K562 (cell line): ENCODE measurements at regions not wholly inside any gene's neighbourhood (a gene's known extent, or its start where the extent isn't known, plus 50 kb on each side); places are given as distances from the start of the nearest gene placed in this dataset.

ENCODE experiments used
- ATAC-seq: fragments of 200-7000 bp; cut with Tn5 transposase; 3 replicates; pipeline ENCODE4 v1.9.1; 2020; ENCODE audit warnings: moderate library complexity
- BruUV-seq: library from RNA; stranded (reverse); fragments of 400-500 nt; replicated peaks from 2 replicates; lab custom pipeline; 2021; lab: Mats Ljungman, UMichigan
- CTCF ChIA-PET: fragments of 300-600 bp; formaldehyde crosslinking; extraction: SDS; loops from one replicate; lab custom pipeline; 2021; ENCODE audit warnings: low intra/inter-chr PET ratio; lab: Yijun Ruan, JAX
- POLR2A ChIA-PET: fragments of 300-600, 350-650 bp; sonication (Branson Sonifier 250); formaldehyde crosslinking; extraction: SDS; loops from one replicate; lab custom pipeline; 2021; ENCODE audit warnings: antibody characterized with exemption, inconsistent platforms; lab: Yijun Ruan, JAX
- DNase-seq, 4 experiments: peaks; one replicate each; pipeline versions ENCODE4 v3.0.0 to v3.0.0-alpha.2; 2011 to 2018; ENCODE audit warnings: low spot score in 3 of 4, mixed read lengths in 3 of 4; ENCODE audit errors: extremely low read depth in 1 of 4
- FAIRE-seq: peaks from 2 replicates; lab custom pipeline; 2011; peaks lifted over from hg19 to GRCh38; lab: Jason Lieb, UNC
- H2AFZ ChIP-seq: 2 replicates; pipeline ENCODE4 v1.6.0; 2011; ENCODE audit warnings: low read depth, low read length, control low read depth, inconsistent platforms
- H3K27ac ChIP-seq: fragments of 200-600 bp; 3 replicates; pipeline ENCODE4 v1.8.0; 2011; ENCODE audit warnings: low read depth, mild to moderate bottlenecking, control low read depth, inconsistent platforms, low read length, moderate library complexity, mixed read lengths; ENCODE audit errors: extremely low read depth
- H3K27me3 ChIP-seq, 2 experiments: fragments of 300-600 bp in 1 of 2; 2 replicates in 1 of 2; 3 replicates in 1 of 2; pipeline versions ENCODE4 v1.6.0 to v1.8.0; 2011; ENCODE audit warnings: inconsistent platforms in 2 of 2, low read length in 2 of 2, mild to moderate bottlenecking in 1 of 2, mixed read lengths in 1 of 2, moderate library complexity in 1 of 2; ENCODE audit not compliant: control insufficient read depth in 2 of 2, insufficient read depth in 2 of 2
- H3K36me3 ChIP-seq: fragments of 300-600 bp; 3 replicates; pipeline ENCODE4 v1.8.0; 2011; ENCODE audit warnings: mild to moderate bottlenecking, low read length, inconsistent platforms; ENCODE audit not compliant: control insufficient read depth, insufficient read depth
- H3K4me1 ChIP-seq, 2 experiments: fragments of 200-600 bp in 1 of 2; replicated peaks in 1 of 2; 2 replicates in 1 of 2; 3 replicates in 1 of 2; pipeline versions ENCODE4 v1.5.1 to v1.8.0; 2011; ENCODE audit warnings: inconsistent platforms in 2 of 2, low read length in 2 of 2, mild to moderate bottlenecking in 1 of 2, mixed read lengths in 1 of 2, moderate library complexity in 1 of 2; ENCODE audit not compliant: control insufficient read depth in 2 of 2, insufficient read depth in 2 of 2
- H3K4me2 ChIP-seq: 2 replicates; pipeline ENCODE4 v1.6.1; 2011; ENCODE audit warnings: low read length, control low read depth, inconsistent platforms, mixed read lengths; ENCODE audit not compliant: insufficient read depth
- H3K4me3 ChIP-seq: fragments of 200-600 bp; sonication (generic), shearing (Covaris generic); 2 replicates; pipeline ENCODE4 v1.5.1; 2016; ENCODE audit warnings: control low read depth, inconsistent platforms
- H3K79me2 ChIP-seq: fragments of 200-600 bp; 3 replicates; pipeline ENCODE4 v1.8.0; 2011; ENCODE audit warnings: low read length, inconsistent platforms; ENCODE audit not compliant: control insufficient read depth, insufficient read depth
- H3K9ac ChIP-seq, 2 experiments: 2 replicates each; pipeline versions ENCODE4 v1.6.0 to v1.6.1; 2011; ENCODE audit warnings: low read depth in 2 of 2, low read length in 2 of 2, control low read depth in 1 of 2, inconsistent platforms in 1 of 2, mild to moderate bottlenecking in 1 of 2, mixed read lengths in 1 of 2; ENCODE audit not compliant: insufficient read depth in 1 of 2
- H3K9me1 ChIP-seq: one replicate; pipeline ENCODE4 v1.6.0; 2011; ENCODE audit warnings: inconsistent platforms, mild to moderate bottlenecking, low read length, moderate library complexity; ENCODE audit not compliant: control insufficient read depth, insufficient read depth
- H3K9me3 ChIP-seq: replicated peaks from 2 replicates; pipeline ENCODE4 v1.5.1; 2011; ENCODE audit warnings: low read depth, low read length, inconsistent platforms; ENCODE audit not compliant: control insufficient read depth, insufficient read depth
- H4K20me1 ChIP-seq: replicated peaks from 2 replicates; pipeline ENCODE4 v1.6.1; 2011; ENCODE audit warnings: low read length, inconsistent platforms, mixed read lengths; ENCODE audit not compliant: control insufficient read depth, insufficient read depth
- ATF7 ChIP-seq: fragments of 450-650 bp; IDR thresholded peaks from 2 replicates; pipeline ENCODE4 v1.7.1; 2014; ENCODE audit warnings: mild to moderate bottlenecking, moderate library complexity
- CHD1 ChIP-seq: fragments of 200-600 bp; sonication (generic); IDR thresholded peaks from one replicate; pipeline ENCODE4 v1.6.1; 2012; ENCODE audit warnings: mild to moderate bottlenecking, moderate library complexity, low read length, inconsistent platforms
- PHF20 ChIP-seq: fragments of 450-650 bp; IDR thresholded peaks from 2 replicates; pipeline ENCODE4 v1.6.1; 2018; ENCODE audit not compliant: partially characterized antibody
- POU5F1 ChIP-seq: fragments of 150-350 bp; IDR thresholded peaks from 2 replicates; pipeline ENCODE4 v1.6.1; 2014; ENCODE audit warnings: borderline replicate concordance, low read length, low read depth, mild to moderate bottlenecking; ENCODE audit not compliant: partially characterized antibody
- RBM25 ChIP-seq: fragments of 200-400 bp; formaldehyde crosslinking; IDR thresholded peaks from 2 replicates; pipeline ENCODE4 v1.6.1; 2018; ENCODE audit warnings: low read length, low read depth, moderate library complexity; ENCODE audit not compliant: severe bottlenecking
- ZNF609 ChIP-seq: sonication (generic); formaldehyde crosslinking; IDR thresholded peaks from 2 replicates; pipeline ENCODE4 v1.8.1; 2023; ENCODE audit warnings: missing genetic modification reagents, mild to moderate bottlenecking, borderline replicate concordance
- WGBS: fragments of 100-300 bp; shearing (Covaris generic); methylation state at CpG from one replicate; pipeline ENCODE4 v1.1.6; 2016; ENCODE audit warnings: low coverage, mixed read lengths; ENCODE audit not compliant: insufficient coverage; ENCODE audit errors: missing lambda C conversion rate; 5-methylcytosine and 5-hydroxymethylcytosine counted together
- in situ Hi-C: fragments of 300-500 bp; cut with MboI; formaldehyde crosslinking; loops from 4 replicates; pipeline ENCODE4 v1.15.0; 2018; ENCODE audit warnings: inconsistent platforms, mixed read lengths
- intact Hi-C: fragments of 100-400 bp; cut with micrococcal nuclease; formaldehyde crosslinking; loops from 2 replicates; pipeline ENCODE4 v1.14.2; 2022

- Histone ChIP-seq H3K4me3 (no peak overlapping the region), H3K36me3 (no peaks in the 10 kb centered on the region), H3K9ac (no peak overlapping the region), H3K9me1 (no peaks in the 10 kb centered on the region), H3K79me2 (no peaks in the 10 kb centered on the region), H3K9me3 (no peaks in the 10 kb centered on the region), H3K4me2 (no peak overlapping the region), H2AFZ (no peak overlapping the region), H3K27ac (no peak overlapping the region)
- CTCF ChIA-PET = no interaction called here
- DNase-seq = no peak
- 0% methylated on average over 1 of the region's 1 CpG for WGBS
- in situ Hi-C loops = no loop called here
- TF ChIP-seq RBM25 (no peak), CHD1 (no peak), PHF20 (no peak), POU5F1 (no peak), ZNF609 (CRISPR knock-in tag) (no peak), ATF7 (no peak)
- TF ChIP-seq, all 486 proteins: peak for 0
- H4K20me1 ChIP-seq = no peaks in the 10 kb centered on the region
- H3K4me1 ChIP-seq = no peaks in the 10 kb centered on the region
- POLR2A ChIA-PET = no interaction called here
- no peaks in the 10 kb centered on the region for H3K27me3 ChIP-seq
- no peak for FAIRE-seq
- intact Hi-C loops = no loop called here
- no TSS peak for BruUV-seq
- ATAC-seq = no peak
Observed at GRCh38 chr14:83777516-83777915, 1752.4 kb upstream of the FLRT2 start.
